ENCODE measurements at regions not wholly inside any gene's neighbourhood (a gene's known extent, or its start where the extent isn't known, plus 50 kb on each side); places are given as distances from the start of the nearest gene placed in this dataset.
"Not testable (repeated sequence)": the region's sequence is repeated elsewhere in the genome, so short reads cannot be mapped to it uniquely, and the experiment has no call there.

- no peak for DNase-seq (ENCODE audit: low read depth in 1 of 2, low spot score in 1 of 2)
- TF ChIP-seq JUND (IDR thresholded peaks at IDR 0.05; ENCODE audit: low read depth): no peak
- in situ Hi-C loops (cut with HindIII; ENCODE audit: low pct_unique_long_range_greater_than_20kb, low sequenced_read_pairs): no loop called here
These were observed 1531.1 kb upstream of the LRRTM3 start for GRCh38 chr10:65394502-65395297.

- in situ Hi-C loops (cut with HindIII; ENCODE audit: low pct_unique_long_range_greater_than_20kb, low sequenced_read_pairs): no loop called here
- TF ChIP-seq JUND (IDR thresholded peaks at IDR 0.05; ENCODE audit: low read depth): no peak
- DNase-seq (ENCODE audit: low read depth in 1 of 2, low spot score in 1 of 2): no peak
These were observed 1530.2 kb upstream of the LRRTM3 start for GRCh38 chr10:65395631-65396030.

GRCh38 chr10:65396997-65397396 is 1528.8 kb upstream of the LRRTM3 start:
- no peak for DNase-seq (ENCODE audit: low read depth in 1 of 2, low spot score in 1 of 2)
- in situ Hi-C loops (cut with HindIII; ENCODE audit: low pct_unique_long_range_greater_than_20kb, low sequenced_read_pairs): no loop called here
- no peak for TF ChIP-seq JUND (IDR thresholded peaks at IDR 0.05; ENCODE audit: low read depth)

GRCh38 chr10:65408401-65408800 is 1517.4 kb upstream of the LRRTM3 start:
- in situ Hi-C loops (cut with HindIII; ENCODE audit: low pct_unique_long_range_greater_than_20kb, low sequenced_read_pairs): no loop called here
- TF ChIP-seq JUND (IDR thresholded peaks at IDR 0.05; ENCODE audit: low read depth): no peak
- no peak for DNase-seq (ENCODE audit: low read depth in 1 of 2, low spot score in 1 of 2)

GRCh38 chr10:65413001-65413400 is 1512.8 kb upstream of the LRRTM3 start:
- no peak for TF ChIP-seq JUND (IDR thresholded peaks at IDR 0.05; ENCODE audit: low read depth)
- no peak for DNase-seq (ENCODE audit: low read depth in 1 of 2, low spot score in 1 of 2)

GRCh38 chr10:65415318-65415717 is 1510.5 kb upstream of the LRRTM3 start:
- DNase-seq (ENCODE audit: low read depth in 1 of 2, low spot score in 1 of 2): no peak
- TF ChIP-seq JUND (IDR thresholded peaks at IDR 0.05; ENCODE audit: low read depth): no peak
- in situ Hi-C loops (cut with HindIII; ENCODE audit: low pct_unique_long_range_greater_than_20kb, low sequenced_read_pairs): no loop called here

More at GRCh38 chr10:65413001-65413400, 1512.8 kb upstream of the LRRTM3 start:
- in situ Hi-C loops (cut with HindIII; ENCODE audit: low pct_unique_long_range_greater_than_20kb, low sequenced_read_pairs): no loop called here

- no peak for TF ChIP-seq JUND (IDR thresholded peaks at IDR 0.05; ENCODE audit: low read depth)
- DNase-seq (ENCODE audit: low read depth in 1 of 2, low spot score in 1 of 2): no peak
- in situ Hi-C loops (cut with HindIII; ENCODE audit: low pct_unique_long_range_greater_than_20kb, low sequenced_read_pairs): no loop called here
These were observed 1509.7 kb upstream of the LRRTM3 start for GRCh38 chr10:65416094-65416493.

- TF ChIP-seq JUND (IDR thresholded peaks at IDR 0.05; ENCODE audit: low read depth): no peak
- no peak for DNase-seq (ENCODE audit: low read depth in 1 of 2, low spot score in 1 of 2)
- in situ Hi-C loops (cut with HindIII; ENCODE audit: low pct_unique_long_range_greater_than_20kb, low sequenced_read_pairs): no loop called here
These were observed 1506.2 kb upstream of the LRRTM3 start for GRCh38 chr10:65419629-65420028.

GRCh38 chr10:65423043-65423442 is 1502.8 kb upstream of the LRRTM3 start:
- DNase-seq (ENCODE audit: low read depth in 1 of 2, low spot score in 1 of 2): no peak
- in situ Hi-C loops (cut with HindIII; ENCODE audit: low pct_unique_long_range_greater_than_20kb, low sequenced_read_pairs): no loop called here
- no peak for TF ChIP-seq JUND (IDR thresholded peaks at IDR 0.05; ENCODE audit: low read depth)

GRCh38 chr10:65429381-65429780 is 1496.5 kb upstream of the LRRTM3 start:
- in situ Hi-C loops (cut with HindIII; ENCODE audit: low pct_unique_long_range_greater_than_20kb, low sequenced_read_pairs); DNase-seq (ENCODE audit: low read depth in 1 of 2, low spot score in 1 of 2): not testable (repeated sequence)

GRCh38 chr10:65430979-65431378 is 1494.9 kb upstream of the LRRTM3 start:
- TF ChIP-seq JUND (IDR thresholded peaks at IDR 0.05; ENCODE audit: low read depth): no peak
- in situ Hi-C loops (cut with HindIII; ENCODE audit: low pct_unique_long_range_greater_than_20kb, low sequenced_read_pairs): no loop called here
- DNase-seq (ENCODE audit: low read depth in 1 of 2, low spot score in 1 of 2): no peak

- TF ChIP-seq JUND (IDR thresholded peaks at IDR 0.05; ENCODE audit: low read depth): no peak
- in situ Hi-C loops (cut with HindIII; ENCODE audit: low pct_unique_long_range_greater_than_20kb, low sequenced_read_pairs): no loop called here
- DNase-seq (ENCODE audit: low read depth in 1 of 2, low spot score in 1 of 2): no peak
These were observed 1454.8 kb upstream of the LRRTM3 start for GRCh38 chr10:65470986-65471385.

- no peak for TF ChIP-seq JUND (IDR thresholded peaks at IDR 0.05; ENCODE audit: low read depth)
- DNase-seq (ENCODE audit: low read depth in 1 of 2, low spot score in 1 of 2): no peak
- in situ Hi-C loops (cut with HindIII; ENCODE audit: low pct_unique_long_range_greater_than_20kb, low sequenced_read_pairs): no loop called here
These were observed 1443.0 kb upstream of the LRRTM3 start for GRCh38 chr10:65482848-65483247.

- in situ Hi-C loops (cut with HindIII; ENCODE audit: low pct_unique_long_range_greater_than_20kb, low sequenced_read_pairs): no loop called here
- TF ChIP-seq JUND (IDR thresholded peaks at IDR 0.05; ENCODE audit: low read depth): no peak
- no peak for DNase-seq (ENCODE audit: low read depth in 1 of 2, low spot score in 1 of 2)
These were observed 1434.0 kb upstream of the LRRTM3 start for GRCh38 chr10:65491799-65492198.
